ENCODE measurements at regions not wholly inside any gene's neighbourhood (a gene's known extent, or its start where the extent isn't known, plus 50 kb on each side); places are given as distances from the start of the nearest gene placed in this dataset.
"Not testable (repeated sequence)": the region's sequence is repeated elsewhere in the genome, so short reads cannot be mapped to it uniquely, and the experiment has no call there.

GRCh38 chr18:4734021-4734420, 278.9 kb upstream of the DLGAP1 start:
- intact Hi-C loops (cut with micrococcal nuclease) = no loop called here
- CTCF ChIA-PET = no interaction called here
- H3K4me3 Mint-ChIP-seq = no peak overlapping the region
- no peaks in the 10 kb centered on the region for H3K4me1 Mint-ChIP-seq (ENCODE audit: low read depth)
- no peaks in the 10 kb centered on the region for H3K27me3 Mint-ChIP-seq (ENCODE audit: low read depth)
- H3K36me3 Mint-ChIP-seq (ENCODE audit: low read depth) = no peaks in the 10 kb centered on the region
- H3K27ac Mint-ChIP-seq = no peak overlapping the region
- DNase-seq = no peak
- peaks cover 6% of the 10 kb centered on the region for H3K9me3 Mint-ChIP-seq

GRCh38 chr18:4721545-4721944, 266.4 kb upstream of the DLGAP1 start:
- Mint-ChIP-seq H3K9me3 (peaks cover 3% of the 10 kb centered on the region), H3K4me3 (no peak overlapping the region), H3K27ac (no peak overlapping the region), H3K4me1 (ENCODE audit: low read depth) (no peaks in the 10 kb centered on the region), H3K27me3 (ENCODE audit: low read depth) (no peaks in the 10 kb centered on the region), H3K36me3 (ENCODE audit: low read depth) (no peaks in the 10 kb centered on the region)
- no peak for DNase-seq
- CTCF ChIA-PET = no interaction called here
- intact Hi-C loops (cut with micrococcal nuclease) = no loop called here

GRCh38 chr18:4720518-4720917, 265.4 kb upstream of the DLGAP1 start:
- H3K9me3 Mint-ChIP-seq = no peaks in the 10 kb centered on the region
- no peaks in the 10 kb centered on the region for H3K27me3 Mint-ChIP-seq (ENCODE audit: low read depth)
- no peak overlapping the region for H3K27ac Mint-ChIP-seq
- CTCF ChIA-PET = no interaction called here
- DNase-seq = no peak
- no peaks in the 10 kb centered on the region for H3K4me1 Mint-ChIP-seq (ENCODE audit: low read depth)
- H3K36me3 Mint-ChIP-seq (ENCODE audit: low read depth) = no peaks in the 10 kb centered on the region
- no peak overlapping the region for H3K4me3 Mint-ChIP-seq
- intact Hi-C loops (cut with micrococcal nuclease) = no loop called here

- H3K4me3 Mint-ChIP-seq = no peak overlapping the region
- H3K36me3 Mint-ChIP-seq (ENCODE audit: low read depth) = no peaks in the 10 kb centered on the region
- H3K27me3 Mint-ChIP-seq (ENCODE audit: low read depth) = no peaks in the 10 kb centered on the region
- intact Hi-C loops (cut with micrococcal nuclease) = no loop called here
- CTCF ChIA-PET = interaction anchor here (1.0 kb wide), 1 partner anchor 9 kb away, joined by 5 read pairs; no protein-coding TSS in a partner anchor
- H3K27ac Mint-ChIP-seq = no peak overlapping the region
- no peaks in the 10 kb centered on the region for H3K4me1 Mint-ChIP-seq (ENCODE audit: low read depth)
- H3K9me3 Mint-ChIP-seq = peaks cover 2% of the 10 kb centered on the region
- no peak for DNase-seq
Observed at GRCh38 chr18:4705894-4706293, 250.8 kb upstream of the DLGAP1 start.

- H3K9me3 Mint-ChIP-seq = peaks cover 4% of the 10 kb centered on the region
- H3K27me3 Mint-ChIP-seq (ENCODE audit: low read depth) = no peaks in the 10 kb centered on the region
- no peaks in the 10 kb centered on the region for H3K4me1 Mint-ChIP-seq (ENCODE audit: low read depth)
- no peak overlapping the region for H3K27ac Mint-ChIP-seq
- DNase-seq = no peak
- no peak overlapping the region for H3K4me3 Mint-ChIP-seq
- intact Hi-C loops (cut with micrococcal nuclease) = no loop called here
- no peaks in the 10 kb centered on the region for H3K36me3 Mint-ChIP-seq (ENCODE audit: low read depth)
- CTCF ChIA-PET = no interaction called here
Observed at GRCh38 chr18:4704781-4705180, 249.7 kb upstream of the DLGAP1 start.

- H3K4me3 Mint-ChIP-seq = no peak overlapping the region
- H3K27me3 Mint-ChIP-seq (ENCODE audit: low read depth) = no peaks in the 10 kb centered on the region
- no peaks in the 10 kb centered on the region for H3K4me1 Mint-ChIP-seq (ENCODE audit: low read depth)
- CTCF ChIA-PET = no interaction called here
- H3K36me3 Mint-ChIP-seq (ENCODE audit: low read depth) = no peaks in the 10 kb centered on the region
- intact Hi-C loops (cut with micrococcal nuclease) = no loop called here
- no peak for DNase-seq
- peaks cover 10% of the 10 kb centered on the region for H3K9me3 Mint-ChIP-seq
- no peak overlapping the region for H3K27ac Mint-ChIP-seq
Observed at GRCh38 chr18:4691836-4692235, 236.7 kb upstream of the DLGAP1 start.

- DNase-seq; H3K27me3 Mint-ChIP-seq (ENCODE audit: low read depth); H3K9me3 Mint-ChIP-seq; H3K36me3 Mint-ChIP-seq (ENCODE audit: low read depth); H3K27ac Mint-ChIP-seq; H3K4me3 Mint-ChIP-seq; intact Hi-C loops (cut with micrococcal nuclease); H3K4me1 Mint-ChIP-seq (ENCODE audit: low read depth): not testable (repeated sequence)
- CTCF ChIA-PET = interaction anchor here (0.6 kb wide), 1 partner anchor 16 kb away, joined by 3 read pairs; no protein-coding TSS in a partner anchor
Observed at GRCh38 chr18:4678685-4679084, 223.6 kb upstream of the DLGAP1 start.

GRCh38 chr18:4677006-4677405, 221.9 kb upstream of the DLGAP1 start:
- CTCF ChIA-PET = no interaction called here
- Mint-ChIP-seq H3K27me3 (ENCODE audit: low read depth) (no peaks in the 10 kb centered on the region), H3K36me3 (ENCODE audit: low read depth) (no peaks in the 10 kb centered on the region), H3K4me1 (ENCODE audit: low read depth) (no peaks in the 10 kb centered on the region), H3K4me3 (no peak overlapping the region), H3K9me3 (peaks cover 11% of the 10 kb centered on the region), H3K27ac (no peak overlapping the region)
- intact Hi-C loops (cut with micrococcal nuclease) = no loop called here
- DNase-seq = no peak

GRCh38 chr18:4672162-4672561, 217.1 kb upstream of the DLGAP1 start:
- CTCF ChIA-PET = no interaction called here
- intact Hi-C loops (cut with micrococcal nuclease) = no loop called here
- Mint-ChIP-seq H3K36me3 (ENCODE audit: low read depth) (no peaks in the 10 kb centered on the region), H3K27ac (no peak overlapping the region), H3K27me3 (ENCODE audit: low read depth) (no peaks in the 10 kb centered on the region), H3K4me3 (no peak overlapping the region), H3K4me1 (ENCODE audit: low read depth) (no peaks in the 10 kb centered on the region), H3K9me3 (peaks cover 27% of the 10 kb centered on the region)
- no peak for DNase-seq

GRCh38 chr18:4658804-4659203, 203.7 kb upstream of the DLGAP1 start:
- H3K27me3 Mint-ChIP-seq (ENCODE audit: low read depth) = no peaks in the 10 kb centered on the region
- intact Hi-C loops (cut with micrococcal nuclease) = no loop called here
- CTCF ChIA-PET = no interaction called here
- DNase-seq = no peak
- H3K27ac Mint-ChIP-seq = no peak overlapping the region
- H3K4me3 Mint-ChIP-seq = no peak overlapping the region
- H3K9me3 Mint-ChIP-seq = peaks cover 6% of the 10 kb centered on the region
- no peaks in the 10 kb centered on the region for H3K4me1 Mint-ChIP-seq (ENCODE audit: low read depth)
- no peaks in the 10 kb centered on the region for H3K36me3 Mint-ChIP-seq (ENCODE audit: low read depth)

GRCh38 chr18:4653418-4653817, 198.3 kb upstream of the DLGAP1 start:
- intact Hi-C loops (cut with micrococcal nuclease) = no loop called here
- DNase-seq = no peak
- Mint-ChIP-seq H3K27me3 (ENCODE audit: low read depth) (no peaks in the 10 kb centered on the region), H3K4me3 (no peak overlapping the region), H3K9me3 (peaks cover 7% of the 10 kb centered on the region), H3K36me3 (ENCODE audit: low read depth) (no peaks in the 10 kb centered on the region), H3K4me1 (ENCODE audit: low read depth) (no peaks in the 10 kb centered on the region), H3K27ac (no peak overlapping the region)
- CTCF ChIA-PET = no interaction called here

GRCh38 chr18:4641771-4642368, 186.8 kb upstream of the DLGAP1 start:
- peaks cover 7% of the 10 kb centered on the region for H3K9me3 Mint-ChIP-seq
- DNase-seq = no peak
- H3K4me3 Mint-ChIP-seq = no peak overlapping the region
- H3K27ac Mint-ChIP-seq = no peak overlapping the region
- intact Hi-C loops (cut with micrococcal nuclease) = no loop called here
- H3K27me3 Mint-ChIP-seq (ENCODE audit: low read depth) = no peaks in the 10 kb centered on the region
- no peaks in the 10 kb centered on the region for H3K36me3 Mint-ChIP-seq (ENCODE audit: low read depth)
- H3K4me1 Mint-ChIP-seq (ENCODE audit: low read depth) = no peaks in the 10 kb centered on the region
- CTCF ChIA-PET = no interaction called here

GRCh38 chr18:4640349-4641012, 185.4 kb upstream of the DLGAP1 start:
- H3K4me1 Mint-ChIP-seq (ENCODE audit: low read depth) = no peaks in the 10 kb centered on the region
- H3K27ac Mint-ChIP-seq = no peak overlapping the region
- no peaks in the 10 kb centered on the region for H3K27me3 Mint-ChIP-seq (ENCODE audit: low read depth)
- no peak overlapping the region for H3K4me3 Mint-ChIP-seq
- no peaks in the 10 kb centered on the region for H3K36me3 Mint-ChIP-seq (ENCODE audit: low read depth)
- peaks cover 4% of the 10 kb centered on the region for H3K9me3 Mint-ChIP-seq
- intact Hi-C loops (cut with micrococcal nuclease) = no loop called here
- DNase-seq = no peak
- CTCF ChIA-PET = no interaction called here
